DMS79 (cell line): ENCODE measurements at regions not wholly inside any gene's neighbourhood (a gene's known extent, or its start where the extent isn't known, plus 50 kb on each side); places are given as distances from the start of the nearest gene placed in this dataset.
"Not testable (repeated sequence)": the region's sequence is repeated elsewhere in the genome, so short reads cannot be mapped to it uniquely, and the experiment has no call there.

Experiments
- DNase-seq: peaks from one replicate; lab custom pipeline; 2025; lab: John Stamatoyannopoulos, UW

DNA sequence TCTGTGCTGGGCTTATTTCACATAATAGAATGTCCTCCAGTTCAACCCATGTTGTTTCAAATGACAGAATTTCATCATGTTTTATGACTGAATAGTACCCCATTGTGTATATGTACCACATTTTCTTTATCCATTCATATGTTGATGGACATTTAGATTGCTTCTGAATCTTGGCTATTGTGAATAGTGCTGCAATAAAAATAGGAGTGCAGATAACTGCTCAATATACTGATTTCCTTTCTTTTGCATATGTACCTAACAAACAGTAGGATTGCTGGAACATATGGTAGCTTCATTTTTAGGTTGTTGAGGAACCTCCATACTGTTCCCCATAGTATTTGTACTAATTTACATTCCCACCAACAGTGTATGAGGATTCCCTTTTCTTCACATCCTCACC, 491.1 kb downstream of the BRINP3 start:
- DNase-seq, result no peak

DNA sequence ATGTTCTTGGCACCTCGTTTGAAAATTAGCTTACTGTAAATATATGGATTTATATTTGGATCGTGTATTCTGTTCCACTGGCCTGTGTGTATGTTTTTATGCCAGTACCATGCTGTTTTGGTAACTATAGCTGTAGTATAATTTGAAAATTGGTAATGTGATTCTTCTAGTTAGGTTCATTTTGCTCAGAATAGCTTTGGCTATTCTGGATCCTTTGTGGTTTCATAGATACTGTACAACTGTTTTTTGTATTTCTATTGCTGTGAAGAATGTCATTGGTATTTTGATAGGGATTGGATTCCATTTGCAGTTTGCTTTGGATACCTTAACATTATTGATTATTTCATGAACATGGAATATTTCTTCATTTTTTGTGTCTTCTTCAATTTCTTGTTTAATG, 490.2 kb downstream of the BRINP3 start:
- no peak for DNase-seq

DNA sequence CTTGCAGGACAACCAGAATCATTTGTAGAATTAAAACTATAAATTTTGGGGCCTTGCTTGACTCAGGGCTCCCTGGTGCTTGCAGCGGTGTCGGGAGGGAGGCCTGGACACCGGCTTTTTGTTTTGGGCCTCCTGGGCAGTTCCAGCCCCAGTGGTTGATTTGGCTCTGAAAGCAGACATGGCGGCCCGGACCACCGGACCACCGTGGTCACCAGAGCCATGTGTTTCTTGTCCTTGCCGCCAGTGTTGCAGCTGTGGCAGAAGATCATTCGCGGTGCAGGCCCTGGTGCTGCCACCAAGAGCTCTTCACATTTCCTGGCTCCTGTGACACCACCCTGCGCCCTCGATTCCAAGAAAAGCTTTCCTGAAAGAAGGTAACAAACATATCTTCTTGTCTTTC, 484.8 kb downstream of the BRINP3 start:
- no peak for DNase-seq

DNA sequence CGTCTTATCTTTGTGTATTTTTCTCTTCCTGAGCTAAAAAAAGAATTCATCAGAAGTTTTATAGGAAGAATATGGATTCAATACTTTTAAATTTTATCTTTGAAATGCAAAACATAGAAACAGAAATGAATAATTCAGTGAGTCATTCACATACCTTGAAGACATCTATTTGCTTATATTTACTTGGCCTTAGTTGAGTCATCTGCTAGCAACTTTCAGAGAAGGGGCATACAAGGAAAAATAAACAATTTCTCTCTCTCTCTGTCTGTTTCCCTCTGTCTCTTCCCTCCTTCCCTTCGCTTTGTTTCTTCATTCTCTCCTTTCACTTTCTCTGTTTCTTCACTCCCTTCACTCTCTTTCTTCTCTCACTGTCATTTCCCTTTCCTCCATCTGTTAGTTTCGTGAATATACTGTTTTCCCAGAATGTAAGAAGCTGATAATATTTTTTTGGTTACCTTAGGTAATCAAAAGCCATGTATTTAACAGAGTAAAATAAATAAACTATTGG, 477.2 kb downstream of the BRINP3 start:
- no peak for DNase-seq

DNA sequence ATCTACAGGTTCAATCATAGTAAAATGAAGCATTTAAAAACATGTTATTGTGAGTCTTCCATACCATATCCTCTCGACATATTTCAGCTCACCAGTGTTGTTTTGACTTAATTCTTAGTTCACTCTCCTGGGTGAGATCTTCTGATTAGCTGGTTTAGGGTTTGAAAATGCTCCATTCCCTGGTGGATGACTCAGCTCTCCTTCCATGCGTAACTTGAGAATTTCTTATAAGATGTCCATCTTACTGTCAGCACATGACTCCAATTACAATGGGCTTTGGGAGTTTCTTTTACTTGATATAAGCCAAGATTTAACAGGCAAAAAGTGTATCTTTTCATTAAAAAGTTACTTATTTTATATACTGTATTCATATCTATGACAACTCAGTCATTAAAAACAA, 476.5 kb downstream of the BRINP3 start:
- no peak for DNase-seq

- DNase-seq, result no peak
Observed at GRCh38 chr1:190003376-190003775, 474.3 kb downstream of the BRINP3 start.

- DNase-seq, result no peak
Observed at GRCh38 chr1:190011585-190011984, 466.1 kb downstream of the BRINP3 start.

DNA sequence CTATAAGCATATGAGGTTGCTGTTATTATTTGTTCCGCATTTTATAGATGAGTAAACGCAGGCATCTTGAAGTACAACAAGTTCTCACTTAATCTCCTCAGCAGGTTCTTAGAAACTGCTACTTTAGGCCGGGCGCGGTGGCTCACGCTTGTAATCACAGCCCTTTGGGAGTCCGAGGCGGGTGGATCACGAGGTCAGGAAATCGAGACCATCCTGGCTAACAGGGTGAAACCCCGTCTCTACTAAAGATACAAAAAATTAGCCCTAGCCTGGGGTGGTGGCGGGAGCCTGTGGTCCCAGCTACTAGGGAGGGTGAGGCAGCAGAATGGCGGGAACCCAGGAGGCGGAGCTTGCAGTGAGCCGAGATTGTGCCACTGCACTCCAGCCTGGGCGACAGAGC, 458.5 kb downstream of the BRINP3 start:
- DNase-seq, result not testable (repeated sequence)

GRCh38 chr1:190019717-190020116, 457.9 kb downstream of the BRINP3 start:
- DNase-seq, result no peak

DNA sequence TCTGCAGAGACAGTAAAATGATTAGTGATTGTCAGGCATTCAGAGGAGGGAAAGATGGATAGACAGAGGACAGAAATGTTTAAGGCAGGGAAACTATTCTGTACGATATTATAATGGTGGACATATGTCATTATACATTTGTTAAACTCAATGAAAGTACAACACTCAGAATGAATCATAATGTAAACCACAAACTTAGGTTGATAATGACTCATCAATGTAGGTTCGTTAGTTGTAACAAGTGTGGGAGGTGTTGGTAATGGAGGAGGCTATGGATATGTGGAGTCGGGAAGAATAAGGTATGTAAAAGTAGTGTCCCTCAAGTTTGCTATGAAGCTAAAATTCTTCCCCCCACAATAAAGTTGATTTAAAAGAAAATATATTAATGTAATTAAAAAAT, 455.0 kb downstream of the BRINP3 start:
- no peak for DNase-seq

GRCh38 chr1:190029441-190029840, 448.2 kb downstream of the BRINP3 start:
- DNase-seq, result no peak

GRCh38 chr1:190043655-190044054, 434.0 kb downstream of the BRINP3 start:
- no peak for DNase-seq

DNA sequence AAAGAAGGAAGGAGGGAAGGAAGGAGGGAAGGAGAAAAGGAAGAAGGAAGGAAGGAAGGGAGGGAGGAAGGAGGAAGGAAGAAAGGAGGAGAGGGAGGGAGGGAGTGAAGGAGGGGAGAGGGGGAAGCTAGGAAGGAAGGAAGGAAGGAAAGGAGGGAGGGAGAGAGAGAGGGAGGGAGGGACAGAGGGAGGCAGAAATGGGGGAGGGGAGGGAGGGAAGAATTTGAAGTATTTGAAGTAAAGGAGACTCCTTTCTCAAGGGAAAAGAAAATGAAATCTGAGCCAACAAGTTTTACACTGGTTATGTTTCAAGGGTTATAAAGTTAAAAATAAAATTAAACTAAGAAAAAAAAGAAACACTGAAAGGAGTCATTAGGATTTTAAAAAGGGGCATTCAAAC, 431.4 kb downstream of the BRINP3 start:
- no peak for DNase-seq
